Hippocampal formation (tissue), 2 donors: ENCODE measurements at regions not wholly inside any gene's neighbourhood (a gene's known extent, or its start where the extent isn't known, plus 50 kb on each side); places are given as distances from the start of the nearest gene placed in this dataset.

ENCODE experiments used
- DNase-seq, 2 donors: peaks; one replicate each; lab custom pipeline; 2025; lab: John Stamatoyannopoulos, UW

GRCh38 chr13:73251626-73252265 is 192.9 kb downstream of the KLF5 start:
- DNase-seq: no peak

- no peak for DNase-seq
Measured at GRCh38 chr13:73250061-73250460, 191.3 kb downstream of the KLF5 start.

- DNase-seq: no peak
Measured at GRCh38 chr13:73248711-73249580, 190.1 kb downstream of the KLF5 start.

GRCh38 chr13:73248154-73248553 is 189.3 kb downstream of the KLF5 start:
- no peak for DNase-seq

GRCh38 chr13:73245246-73245645 is 186.4 kb downstream of the KLF5 start:
- no peak for DNase-seq

- no peak for DNase-seq
Measured at GRCh38 chr13:73244467-73244866, 185.7 kb downstream of the KLF5 start.

GRCh38 chr13:73242515-73243015 is 183.8 kb downstream of the KLF5 start:
- DNase-seq: no peak

GRCh38 chr13:73240193-73240592 is 181.4 kb downstream of the KLF5 start:
- no peak for DNase-seq

- no peak for DNase-seq
Measured at GRCh38 chr13:73235385-73235784, 176.6 kb downstream of the KLF5 start.

- DNase-seq: no peak
Measured at GRCh38 chr13:73231471-73231870, 172.7 kb downstream of the KLF5 start.

- DNase-seq: no peak
Measured at GRCh38 chr13:73230716-73231115, 171.9 kb downstream of the KLF5 start.

GRCh38 chr13:73228546-73228945 is 169.7 kb downstream of the KLF5 start:
- no peak for DNase-seq

- DNase-seq: no peak
Measured at GRCh38 chr13:73225990-73226389, 167.2 kb downstream of the KLF5 start.

GRCh38 chr13:73224703-73225102 is 165.9 kb downstream of the KLF5 start:
- DNase-seq: no peak

- DNase-seq: no peak
Measured at GRCh38 chr13:73223372-73223781, 164.6 kb downstream of the KLF5 start.

GRCh38 chr13:73222627-73223305 is 164.0 kb downstream of the KLF5 start:
- DNase-seq: no peak

GRCh38 chr13:73220966-73221720 is 162.3 kb downstream of the KLF5 start:
- no peak for DNase-seq

GRCh38 chr13:73218181-73218580 is 159.4 kb downstream of the KLF5 start:
- DNase-seq: no peak

GRCh38 chr13:73216381-73216831 is 157.6 kb downstream of the KLF5 start:
- DNase-seq: no peak

- no peak for DNase-seq
Measured at GRCh38 chr13:73215823-73216222, 157.0 kb downstream of the KLF5 start.

GRCh38 chr13:73212482-73212881 is 153.7 kb downstream of the KLF5 start:
- no peak for DNase-seq
